CD4-positive, alpha-beta T cell treated with Interleukin-2 at 100 ng/mL for 4 hours (primary cell): ENCODE measurements at regions not wholly inside any gene's neighbourhood (a gene's known extent, or its start where the extent isn't known, plus 50 kb on each side); places are given as distances from the start of the nearest gene placed in this dataset.

ENCODE experiments used
- DNase-seq: peaks from one replicate; pipeline ENCODE4 v3.0.0-alpha.2; 2020; ENCODE audit warnings: low spot score

- DNase-seq = no peak
Observed at GRCh38 chr4:10335050-10335449, 122.2 kb downstream of the ZNF518B start.

- no peak for DNase-seq
Observed at GRCh38 chr4:10334506-10335028, 122.7 kb downstream of the ZNF518B start.

GRCh38 chr4:10333942-10334341, 123.3 kb downstream of the ZNF518B start:
- DNase-seq = no peak

GRCh38 chr4:10326075-10326474, 131.2 kb downstream of the ZNF518B start:
- no peak for DNase-seq

- DNase-seq = no peak
Observed at GRCh38 chr4:10321931-10322330, 135.3 kb downstream of the ZNF518B start.

- no peak for DNase-seq
Observed at GRCh38 chr4:10320130-10320529, 137.1 kb downstream of the ZNF518B start.

GRCh38 chr4:10317345-10317744, 139.9 kb downstream of the ZNF518B start:
- DNase-seq = no peak

- no peak for DNase-seq
Observed at GRCh38 chr4:10316851-10317250, 140.4 kb downstream of the ZNF518B start.

- no peak for DNase-seq
Observed at GRCh38 chr4:10315638-10316037, 141.6 kb downstream of the ZNF518B start.

GRCh38 chr4:10312568-10312967, 144.7 kb downstream of the ZNF518B start:
- no peak for DNase-seq

GRCh38 chr4:10311939-10312338, 145.3 kb downstream of the ZNF518B start:
- no peak for DNase-seq

- DNase-seq = no peak
Observed at GRCh38 chr4:10305816-10306215, 151.4 kb downstream of the ZNF518B start.

- no peak for DNase-seq
Observed at GRCh38 chr4:10303291-10303690, 153.9 kb downstream of the ZNF518B start.

GRCh38 chr4:10302096-10302495, 155.1 kb downstream of the ZNF518B start:
- no peak for DNase-seq

GRCh38 chr4:10299601-10300000, 157.6 kb downstream of the ZNF518B start:
- DNase-seq = no peak

- no peak for DNase-seq
Observed at GRCh38 chr4:10298681-10299080, 158.5 kb downstream of the ZNF518B start.

- no peak for DNase-seq
Observed at GRCh38 chr4:10296730-10297129, 160.5 kb downstream of the ZNF518B start.

GRCh38 chr4:10295301-10295700, 161.9 kb downstream of the ZNF518B start:
- no peak for DNase-seq

GRCh38 chr4:10289538-10289906, 167.7 kb downstream of the ZNF518B start:
- no peak for DNase-seq

- DNase-seq = no peak
Observed at GRCh38 chr4:10288830-10289537, 168.2 kb downstream of the ZNF518B start.

- DNase-seq = no peak
Observed at GRCh38 chr4:10285028-10285427, 168.4 kb upstream of the WDR1 start.

GRCh38 chr4:10283761-10284160, 167.2 kb upstream of the WDR1 start:
- no peak for DNase-seq

- no peak for DNase-seq
Observed at GRCh38 chr4:10281996-10282395, 165.4 kb upstream of the WDR1 start.

- DNase-seq = no peak
Observed at GRCh38 chr4:10279261-10279660, 162.7 kb upstream of the WDR1 start.
